ENCODE measurements at regions not wholly inside any gene's neighbourhood (a gene's known extent, or its start where the extent isn't known, plus 50 kb on each side); places are given as distances from the start of the nearest gene placed in this dataset.
A peak's percentile ranks its signal among the peaks of the same experiment; 100 is the strongest.
"Not testable (repeated sequence)": the region's sequence is repeated elsewhere in the genome, so short reads cannot be mapped to it uniquely, and the experiment has no call there.

- Histone ChIP-seq H3K4me2 (ENCODE audit: low read length) (no peak overlapping the region), H3K9me3 (ENCODE audit: low read length) (no peaks in the 10 kb centered on the region), H3K36me3 (ENCODE audit: insufficient read depth, low read length) (no peaks in the 10 kb centered on the region), H3K9me2 (ENCODE audit: low read depth, low read length) (no peaks in the 10 kb centered on the region), H4K20me1 (ENCODE audit: insufficient read depth, low read length) (no peaks in the 10 kb centered on the region), H3K4me3 (ENCODE audit: low read depth, low read length, poor library complexity, severe bottlenecking) (no peak overlapping the region), H2AFZ (ENCODE audit: low read length) (no peak overlapping the region), H3K4me1 (ENCODE audit: insufficient read depth, low read length, severe bottlenecking) (peaks cover 18% of the 10 kb centered on the region), H3K27ac (ENCODE audit: low read depth, low read length, poor library complexity, severe bottlenecking) (peak overlapping the region; percentile 46), H3K9ac (ENCODE audit: low read length) (no peak overlapping the region), H3K79me2 (ENCODE audit: insufficient read depth, low read length) (no peaks in the 10 kb centered on the region), H3K27me3 (ENCODE audit: insufficient read depth, low read length) (no peaks in the 10 kb centered on the region), H3F3A (ENCODE audit: insufficient read depth, low read length) (no peaks in the 10 kb centered on the region)
- TF ChIP-seq EZH2 (IDR thresholded peaks at IDR 0.05; ENCODE audit: borderline replicate concordance, low read length) (no peak), CTCF (IDR thresholded peaks at IDR 0.05; ENCODE audit: low read length) (no peak)
Observed at GRCh38 chr7:65285906-65286864, 87.5 kb upstream of the ZNF92 start.

- not testable (repeated sequence) for H3K79me2 ChIP-seq (ENCODE audit: insufficient read depth, low read length); H4K20me1 ChIP-seq (ENCODE audit: insufficient read depth, low read length); H3K9me2 ChIP-seq (ENCODE audit: low read depth, low read length); H3K27me3 ChIP-seq (ENCODE audit: insufficient read depth, low read length); H3K4me3 ChIP-seq (ENCODE audit: low read depth, low read length, poor library complexity, severe bottlenecking); H2AFZ ChIP-seq (ENCODE audit: low read length); H3K9me3 ChIP-seq (ENCODE audit: low read length); H3K9ac ChIP-seq (ENCODE audit: low read length); H3F3A ChIP-seq (ENCODE audit: insufficient read depth, low read length); H3K36me3 ChIP-seq (ENCODE audit: insufficient read depth, low read length); H3K4me2 ChIP-seq (ENCODE audit: low read length)
- Histone ChIP-seq H3K4me1 (ENCODE audit: insufficient read depth, low read length, severe bottlenecking) (peaks cover 18% of the 10 kb centered on the region), H3K27ac (ENCODE audit: low read depth, low read length, poor library complexity, severe bottlenecking) (peak overlapping the region; percentile 46)
Observed at GRCh38 chr7:65285241-65285640, 88.4 kb upstream of the ZNF92 start.

GRCh38 chr7:65279795-65280194, 93.9 kb upstream of the ZNF92 start:
- no peak overlapping the region for H3K4me2 ChIP-seq (ENCODE audit: low read length)
- no peaks in the 10 kb centered on the region for H3K27me3 ChIP-seq (ENCODE audit: insufficient read depth, low read length)
- no peak overlapping the region for H3K9ac ChIP-seq (ENCODE audit: low read length)
- no peaks in the 10 kb centered on the region for H4K20me1 ChIP-seq (ENCODE audit: insufficient read depth, low read length)
- H3K4me1 ChIP-seq (ENCODE audit: insufficient read depth, low read length, severe bottlenecking), result peaks cover 4% of the 10 kb centered on the region
- no peaks in the 10 kb centered on the region for H3F3A ChIP-seq (ENCODE audit: insufficient read depth, low read length)
- H3K27ac ChIP-seq (ENCODE audit: low read depth, low read length, poor library complexity, severe bottlenecking), result no peak overlapping the region
- no peaks in the 10 kb centered on the region for H3K9me2 ChIP-seq (ENCODE audit: low read depth, low read length)
- H3K79me2 ChIP-seq (ENCODE audit: insufficient read depth, low read length), result 0 out of 2 replicates have a peak, but pooled peaks cover 3% of the 10 kb centered on the region
- TF ChIP-seq EZH2 (IDR thresholded peaks at IDR 0.05; ENCODE audit: borderline replicate concordance, low read length) (no peak), CTCF (IDR thresholded peaks at IDR 0.05; ENCODE audit: low read length) (no peak)
- H3K4me3 ChIP-seq (ENCODE audit: low read depth, low read length, poor library complexity, severe bottlenecking), result no peak overlapping the region
- H3K36me3 ChIP-seq (ENCODE audit: insufficient read depth, low read length), result no peaks in the 10 kb centered on the region
- no peak overlapping the region for H2AFZ ChIP-seq (ENCODE audit: low read length)
- H3K9me3 ChIP-seq (ENCODE audit: low read length), result no peaks in the 10 kb centered on the region
